Occipital lobe (tissue), 1 donor: ENCODE measurements at regions not wholly inside any gene's neighbourhood (a gene's known extent, or its start where the extent isn't known, plus 50 kb on each side); places are given as distances from the start of the nearest gene placed in this dataset.
"Not testable (repeated sequence)": the region's sequence is repeated elsewhere in the genome, so short reads cannot be mapped to it uniquely, and the experiment has no call there.

ENCODE experiments used
- DNase-seq: peaks from one replicate; lab custom pipeline; 2025; lab: John Stamatoyannopoulos, UW

- no peak for DNase-seq
Measured at GRCh38 chr3:63096248-63097058, 181.7 kb upstream of the SYNPR start.

GRCh38 chr3:63097396-63097795 is 180.7 kb upstream of the SYNPR start:
- DNase-seq = no peak

- no peak for DNase-seq
Measured at GRCh38 chr3:63116922-63117321, 161.2 kb upstream of the SYNPR start.

GRCh38 chr3:63124090-63124489 is 154.0 kb upstream of the SYNPR start:
- DNase-seq = no peak

GRCh38 chr3:63126530-63126929 is 151.6 kb upstream of the SYNPR start:
- DNase-seq = no peak

- DNase-seq = no peak
Measured at GRCh38 chr3:63128380-63128779, 149.7 kb upstream of the SYNPR start.

- DNase-seq = no peak
Measured at GRCh38 chr3:63130625-63131024, 147.5 kb upstream of the SYNPR start.

GRCh38 chr3:63132461-63133250 is 145.5 kb upstream of the SYNPR start:
- no peak for DNase-seq

- no peak for DNase-seq
Measured at GRCh38 chr3:63135367-63135766, 142.7 kb upstream of the SYNPR start.

GRCh38 chr3:63136249-63136648 is 141.9 kb upstream of the SYNPR start:
- DNase-seq = not testable (repeated sequence)

- no peak for DNase-seq
Measured at GRCh38 chr3:63142681-63143080, 135.4 kb upstream of the SYNPR start.

GRCh38 chr3:63146154-63146553 is 132.0 kb upstream of the SYNPR start:
- DNase-seq = no peak

- DNase-seq = no peak
Measured at GRCh38 chr3:63150880-63151279, 127.2 kb upstream of the SYNPR start.

GRCh38 chr3:63151897-63152296 is 126.2 kb upstream of the SYNPR start:
- no peak for DNase-seq

- no peak for DNase-seq
Measured at GRCh38 chr3:63159764-63160163, 118.3 kb upstream of the SYNPR start.

GRCh38 chr3:63167113-63167512 is 111.0 kb upstream of the SYNPR start:
- no peak for DNase-seq

GRCh38 chr3:63168179-63168578 is 109.9 kb upstream of the SYNPR start:
- DNase-seq = no peak

- DNase-seq = no peak
Measured at GRCh38 chr3:63179862-63180522, 98.1 kb upstream of the SYNPR start.

- no peak for DNase-seq
Measured at GRCh38 chr3:63192248-63192647, 85.9 kb upstream of the SYNPR start.

GRCh38 chr3:63193647-63194046 is 84.5 kb upstream of the SYNPR start:
- DNase-seq = no peak

- no peak for DNase-seq
Measured at GRCh38 chr3:63199606-63200005, 78.5 kb upstream of the SYNPR start.

- no peak for DNase-seq
Measured at GRCh38 chr3:63202529-63202928, 75.6 kb upstream of the SYNPR start.
